ENCODE measurements at regions not wholly inside any gene's neighbourhood (a gene's known extent, or its start where the extent isn't known, plus 50 kb on each side); places are given as distances from the start of the nearest gene placed in this dataset.
"Not testable (repeated sequence)": the region's sequence is repeated elsewhere in the genome, so short reads cannot be mapped to it uniquely, and the experiment has no call there.

DNA sequence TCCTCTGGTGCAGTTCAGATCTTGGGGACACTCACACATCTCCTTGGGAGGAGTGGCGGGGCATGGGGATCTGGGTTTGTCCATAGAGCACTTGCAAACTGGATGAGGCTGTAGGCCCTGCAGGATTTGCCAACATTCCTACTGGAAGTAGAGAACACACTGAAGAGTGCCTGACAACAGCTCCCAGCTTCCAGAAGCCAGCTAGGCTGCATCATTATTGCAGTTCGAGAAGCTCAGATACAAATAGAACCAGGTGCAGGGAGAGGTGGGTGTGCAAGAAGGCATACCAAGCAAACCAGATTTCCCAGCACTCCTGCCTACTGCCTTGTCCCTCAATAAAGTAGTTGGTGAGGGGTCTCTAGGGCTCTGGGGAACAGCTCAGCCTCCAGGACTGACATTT is 52.5 kb downstream of the RHOB start:
- Histone ChIP-seq H3K9me3 (no peaks in the 10 kb centered on the region), H3K27ac (peak overlapping the region; percentile 77; a peak in 5 of 6 replicates), H3K4me3 (no peak overlapping the region), H3K4me2 (no peak overlapping the region), H3K4me1 (peaks cover 39% of the 10 kb centered on the region)
- TF ChIP-seq, protein P1, sequence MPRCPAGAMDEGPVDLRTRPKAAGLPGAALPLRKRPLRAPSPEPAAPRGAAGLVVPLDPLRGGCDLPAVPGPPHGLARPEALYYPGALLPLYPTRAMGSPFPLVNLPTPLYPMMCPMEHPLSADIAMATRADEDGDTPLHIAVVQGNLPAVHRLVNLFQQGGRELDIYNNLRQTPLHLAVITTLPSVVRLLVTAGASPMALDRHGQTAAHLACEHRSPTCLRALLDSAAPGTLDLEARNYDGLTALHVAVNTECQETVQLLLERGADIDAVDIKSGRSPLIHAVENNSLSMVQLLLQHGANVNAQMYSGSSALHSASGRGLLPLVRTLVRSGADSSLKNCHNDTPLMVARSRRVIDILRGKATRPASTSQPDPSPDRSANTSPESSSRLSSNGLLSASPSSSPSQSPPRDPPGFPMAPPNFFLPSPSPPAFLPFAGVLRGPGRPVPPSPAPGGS (IDR thresholded peaks at IDR 0.05) = no peak
- TF ChIP-seq ZFP36 (IDR thresholded peaks at IDR 0.05; ENCODE audit: borderline replicate concordance, partially characterized antibody) = no peak
- no peak for TF ChIP-seq FOSL2 (IDR thresholded peaks at IDR 0.05)
- TF ChIP-seq FOSL2 (CRISPR knock-in tag; IDR thresholded peaks at IDR 0.05) = no peak
- no peak for TF ChIP-seq SMC3 (IDR thresholded peaks at IDR 0.05)
- TF ChIP-seq EHF (CRISPR knock-in tag; IDR thresholded peaks at IDR 0.05) = no peak
- no peak for TF ChIP-seq KDM5A (IDR thresholded peaks at IDR 0.05)
- no peak for TF ChIP-seq ZC3H11A (IDR thresholded peaks at IDR 0.05)
- no peak for TF ChIP-seq MYC (IDR thresholded peaks at IDR 0.05; ENCODE audit: borderline replicate concordance, low read length)
- TF ChIP-seq ZSCAN20 (CRISPR knock-in tag; IDR thresholded peaks at IDR 0.05) = no peak
- TF ChIP-seq POLR2A (IDR thresholded peaks at IDR 0.05; ENCODE audit: low read length) = no peak
- TF ChIP-seq ESRRA (IDR thresholded peaks at IDR 0.05; ENCODE audit: borderline replicate concordance, low read length) = no peak
- TF ChIP-seq USF2 (IDR thresholded peaks at IDR 0.05) = no peak
- WGBS (ENCODE audit: missing lambda C conversion rate) = 85% methylated on average over 2 of the region's 2 CpGs
- ChIA-PET CTCF (interaction anchor here (1.3 kb wide), 1 partner anchor 10 kb away, joined by 4 read pairs; no protein-coding TSS in a partner anchor), POLR2A (no interaction called here)
- no peak for FAIRE-seq
- no peak for DNase-seq (ENCODE audit: low read depth in 1 of 2, low spot score in 1 of 2)
- ATAC-seq = no peak

GRCh38 chr2:20501974-20502373 is 55.1 kb downstream of the RHOB start:
- ChIA-PET POLR2A (interaction anchor here (1.2 kb wide), 1 partner anchor 55 kb away, joined by 12 read pairs; the partner anchor contains the start of gene RHOB), CTCF (interaction anchor here (1.4 kb wide), 1 partner anchor 140 kb away, joined by 3 read pairs; no protein-coding TSS in a partner anchor)
- Histone ChIP-seq H3K4me3 (no peak overlapping the region), H3K4me1 (peaks cover 21% of the 10 kb centered on the region), H3K4me2 (peak overlapping the region; percentile 39), H3K9me3 (no peaks in the 10 kb centered on the region), H3K27ac (peak overlapping the region; percentile 77)
- 46% methylated on average over 4 of the region's 4 CpGs for WGBS (ENCODE audit: missing lambda C conversion rate)
- ATAC-seq (peak; percentile 66 to 93), DNase-seq (ENCODE audit: low read depth in 1 of 2, low spot score in 1 of 2) (peak; percentile 38 to 85), FAIRE-seq (no peak)
- no peak for TF ChIP-seq MAFK (IDR thresholded peaks at IDR 0.05; ENCODE audit: partially characterized antibody)
- peak; percentile 77; the same call in 1 of the 2 replicates for TF ChIP-seq ZSCAN20 (CRISPR knock-in tag; IDR thresholded peaks at IDR 0.05)
- TF ChIP-seq HEYL (CRISPR knock-in tag; IDR thresholded peaks at IDR 0.05) = peak; percentile 78; the same call in 1 of the 2 replicates
- 0 out of 5 replicates have a peak, but pooled peaks of 1 of the 2 experiments have one; percentile 10 for TF ChIP-seq RAD21 (conservative IDR thresholded peaks at IDR 0.05 in 1 of 2, IDR thresholded peaks at IDR 0.05 in 1 of 2)
- peak; percentile 56; the same call in 1 of the 2 replicates for TF ChIP-seq HOXB5 (CRISPR knock-in tag; IDR thresholded peaks at IDR 0.05)
- peak; percentile 24; the same call in 1 of the 2 replicates for TF ChIP-seq JUNB (IDR thresholded peaks at IDR 0.05)
- TF ChIP-seq POLR2AphosphoS2 (conservative IDR thresholded peaks at IDR 0.05; ENCODE audit: low read length) = no peak
- TF ChIP-seq BHLHE40 (IDR thresholded peaks at IDR 0.05; ENCODE audit: low read depth, low read length) = no peak
- TF ChIP-seq HOXA7 (CRISPR knock-in tag; IDR thresholded peaks at IDR 0.05) = no peak
- TF ChIP-seq JUN (IDR thresholded peaks at IDR 0.05) = peak; percentile 29 to 37; a peak in 2 of 5 replicates
- no peak for TF ChIP-seq FOSB (CRISPR knock-in tag; IDR thresholded peaks at IDR 0.05)
- TF ChIP-seq EHF (CRISPR knock-in tag; IDR thresholded peaks at IDR 0.05) = no peak
- peak in 1 of 2 experiments; percentile 58; a peak in 1 of 5 replicates for TF ChIP-seq EP300 (IDR thresholded peaks at IDR 0.05)
- TF ChIP-seq CEBPB (IDR thresholded peaks at IDR 0.05) = peak; percentile 76 to 91; a peak in 3 of 4 replicates
- no peak for TF ChIP-seq FOSL2 (IDR thresholded peaks at IDR 0.05)
- TF ChIP-seq FOSL2 (CRISPR knock-in tag; IDR thresholded peaks at IDR 0.05) = peak; percentile 85
- peak; percentile 84 for TF ChIP-seq HES2 (IDR thresholded peaks at IDR 0.05)
- TF ChIP-seq ATOH8 (CRISPR knock-in tag; IDR thresholded peaks at IDR 0.05; ENCODE audit: low read depth) = peak; percentile 73; the same call in 1 of the 2 replicates
- TF ChIP-seq RARB (CRISPR knock-in tag; IDR thresholded peaks at IDR 0.05) = no peak
- TF ChIP-seq, protein P1 (IDR thresholded peaks at IDR 0.05) = no peak
- TF ChIP-seq HOXB13 (CRISPR knock-in tag; IDR thresholded peaks at IDR 0.05; ENCODE audit: low read depth) = peak; percentile 73; the same call in 1 of the 2 replicates

- CTCF ChIA-PET = interaction anchor here (1.4 kb wide), 1 partner anchor 140 kb away, joined by 3 read pairs; no protein-coding TSS in a partner anchor
- Histone ChIP-seq H3K4me1 (peaks cover 21% of the 10 kb centered on the region), H3K27ac (peak overlapping the region; percentile 77), H3K4me2 (peak overlapping the region; percentile 39)
- WGBS (ENCODE audit: missing lambda C conversion rate) = 78% methylated on average over 12 of the region's 12 CpGs
- not testable (repeated sequence) for ATAC-seq; DNase-seq (ENCODE audit: low read depth in 1 of 2, low spot score in 1 of 2); FAIRE-seq; H3K9me3 ChIP-seq; H3K4me3 ChIP-seq
- POLR2A ChIA-PET = interaction anchor here (1.2 to 1.8 kb wide), 2 partner anchors 55 kb away, joined by 8 to 12 read pairs; partner anchors contain the start of gene RHOB
These were observed 55.6 kb downstream of the RHOB start for GRCh38 chr2:20502496-20502895.

Measured in A549 (cell line).